ENCODE measurements at regions not wholly inside any gene's neighbourhood (a gene's known extent, or its start where the extent isn't known, plus 50 kb on each side); places are given as distances from the start of the nearest gene placed in this dataset.

GRCh38 chr10:36224431-36224985 is 582.4 kb upstream of the FZD8 start:
- DNase-seq (ENCODE audit: low read depth) = no peak

- DNase-seq (ENCODE audit: low read depth) = no peak
These were observed 579.0 kb upstream of the FZD8 start for GRCh38 chr10:36221101-36221500.

GRCh38 chr10:36220151-36220550 is 578.1 kb upstream of the FZD8 start:
- no peak for DNase-seq (ENCODE audit: low read depth)

GRCh38 chr10:36211856-36212255 is 569.8 kb upstream of the FZD8 start:
- no peak for DNase-seq (ENCODE audit: low read depth)

- DNase-seq (ENCODE audit: low read depth) = no peak
These were observed 567.4 kb upstream of the FZD8 start for GRCh38 chr10:36209480-36209879.

- DNase-seq (ENCODE audit: low read depth) = no peak
These were observed 560.8 kb upstream of the FZD8 start for GRCh38 chr10:36202881-36203280.

GRCh38 chr10:36200577-36200976 is 558.5 kb upstream of the FZD8 start:
- no peak for DNase-seq (ENCODE audit: low read depth)

GRCh38 chr10:36198322-36198721 is 556.2 kb upstream of the FZD8 start:
- DNase-seq (ENCODE audit: low read depth) = no peak

- no peak for DNase-seq (ENCODE audit: low read depth)
These were observed 553.3 kb upstream of the FZD8 start for GRCh38 chr10:36195364-36195763.

- DNase-seq (ENCODE audit: low read depth) = no peak
These were observed 552.2 kb upstream of the FZD8 start for GRCh38 chr10:36194276-36194675.

GRCh38 chr10:36191009-36191408 is 548.9 kb upstream of the FZD8 start:
- DNase-seq (ENCODE audit: low read depth) = no peak

GRCh38 chr10:36188461-36188860 is 546.4 kb upstream of the FZD8 start:
- DNase-seq (ENCODE audit: low read depth) = no peak

- no peak for DNase-seq (ENCODE audit: low read depth)
These were observed 546.0 kb upstream of the FZD8 start for GRCh38 chr10:36188080-36188453.

GRCh38 chr10:36187380-36188079 is 545.4 kb upstream of the FZD8 start:
- DNase-seq (ENCODE audit: low read depth) = no peak

- no peak for DNase-seq (ENCODE audit: low read depth)
These were observed 543.0 kb upstream of the FZD8 start for GRCh38 chr10:36185097-36185496.

- no peak for DNase-seq (ENCODE audit: low read depth)
These were observed 541.6 kb upstream of the FZD8 start for GRCh38 chr10:36183726-36184125.

GRCh38 chr10:36183056-36183455 is 541.0 kb upstream of the FZD8 start:
- DNase-seq (ENCODE audit: low read depth) = no peak

GRCh38 chr10:36182606-36183005 is 540.5 kb upstream of the FZD8 start:
- DNase-seq (ENCODE audit: low read depth) = no peak

GRCh38 chr10:36182179-36182566 is 540.1 kb upstream of the FZD8 start:
- DNase-seq (ENCODE audit: low read depth) = no peak

- DNase-seq (ENCODE audit: low read depth) = no peak
These were observed 539.5 kb upstream of the FZD8 start for GRCh38 chr10:36181426-36182178.

GRCh38 chr10:36178616-36179015 is 536.5 kb upstream of the FZD8 start:
- no peak for DNase-seq (ENCODE audit: low read depth)

- no peak for DNase-seq (ENCODE audit: low read depth)
These were observed 535.0 kb upstream of the FZD8 start for GRCh38 chr10:36177071-36177470.

GRCh38 chr10:36175954-36176353 is 533.9 kb upstream of the FZD8 start:
- DNase-seq (ENCODE audit: low read depth) = no peak

GRCh38 chr10:36173364-36173763 is 531.3 kb upstream of the FZD8 start:
- no peak for DNase-seq (ENCODE audit: low read depth)

Data from CMK (cell line).